PFSK-1 (cell line): ENCODE measurements at regions not wholly inside any gene's neighbourhood (a gene's known extent, or its start where the extent isn't known, plus 50 kb on each side); places are given as distances from the start of the nearest gene placed in this dataset.

Source experiments
- FOXP2 ChIP-seq: optimal IDR thresholded peaks from 2 replicates; pipeline ENCODE3; 2011; ENCODE audit warnings: borderline replicate concordance, control low read depth, inconsistent platforms; ENCODE audit not compliant: insufficient read depth; ENCODE audit errors: extremely low read length, extremely low read depth
- POLR2AphosphoS5 ChIP-seq: IDR thresholded peaks from 2 replicates; pipeline ENCODE4 v1.6.1; 2012; ENCODE audit warnings: low read depth, mild to moderate bottlenecking, control low read depth, low read length, moderate library complexity
- SIN3A ChIP-seq: IDR thresholded peaks from 2 replicates; pipeline ENCODE4 v1.6.1; 2012; ENCODE audit warnings: mild to moderate bottlenecking, low read length, moderate library complexity, borderline replicate concordance; ENCODE audit not compliant: insufficient read depth
- TAF1 ChIP-seq: IDR thresholded peaks from 2 replicates; pipeline ENCODE4 v1.6.1; 2012; ENCODE audit warnings: low read length, control low read depth, borderline replicate concordance; ENCODE audit not compliant: insufficient read depth
- TF ChIP-seq, protein P1 (sequence below), 2 experiments: IDR thresholded peaks; 2 replicates each; pipeline versions ENCODE4 v1.6.1 to v1.8.0; 2011 to 2012; ENCODE audit warnings: low read depth in 2 of 2, low read length in 2 of 2, control low read depth in 1 of 2, inconsistent platforms in 1 of 2, mild to moderate bottlenecking in 1 of 2, moderate library complexity in 1 of 2; ENCODE audit not compliant: insufficient read depth in 1 of 2

DNA sequence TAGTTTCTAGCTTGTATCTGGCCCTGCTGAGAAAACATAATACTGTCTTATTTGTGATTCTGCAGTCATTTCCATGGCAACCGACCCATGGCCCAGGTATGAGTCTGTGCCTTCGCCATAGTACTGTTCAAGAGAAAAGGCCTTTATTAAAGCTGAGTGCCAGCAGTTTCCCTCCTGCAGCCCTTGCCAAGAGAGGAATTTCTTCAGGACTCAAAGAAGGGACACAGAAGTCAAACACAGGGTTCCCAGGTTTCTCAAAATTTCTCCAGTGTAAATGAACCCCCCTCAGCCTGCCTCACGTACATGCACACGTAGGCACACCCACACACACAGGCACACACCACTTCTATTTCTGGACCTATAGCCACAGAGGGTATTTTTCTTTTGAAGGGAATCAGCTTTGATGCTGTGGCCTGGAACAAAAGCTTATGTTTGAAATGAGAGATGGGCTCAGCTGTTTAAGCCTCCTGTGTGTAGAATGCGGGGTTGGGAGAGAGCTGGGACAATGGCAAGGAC lies 269.2 kb downstream of the PDCD6IP start:
- TF ChIP-seq POLR2AphosphoS5: no peak

DNA sequence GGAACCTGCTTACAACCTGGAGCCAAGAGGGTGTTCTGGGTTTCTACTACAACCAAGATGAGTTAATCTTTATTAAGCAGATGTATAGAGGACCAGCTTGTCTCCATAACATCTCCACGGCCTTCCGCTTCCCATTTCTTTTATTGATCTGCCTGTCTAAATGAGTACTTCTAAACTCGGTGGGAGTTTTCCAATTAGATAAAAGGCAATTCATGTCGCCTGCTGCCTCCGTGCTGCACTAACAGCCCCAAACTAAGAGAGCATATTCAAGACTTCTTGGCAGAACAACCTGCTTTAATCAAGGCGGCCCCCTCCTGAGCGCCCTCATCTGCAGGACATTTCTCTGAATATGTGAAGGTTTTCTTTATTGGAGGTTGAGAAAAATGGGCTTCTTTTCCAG lies 270.1 kb downstream of the PDCD6IP start:
- TF ChIP-seq TAF1 (no peak), SIN3A (no peak), FOXP2 (no peak), POLR2AphosphoS5 (no peak)
- TF ChIP-seq, protein P1, sequence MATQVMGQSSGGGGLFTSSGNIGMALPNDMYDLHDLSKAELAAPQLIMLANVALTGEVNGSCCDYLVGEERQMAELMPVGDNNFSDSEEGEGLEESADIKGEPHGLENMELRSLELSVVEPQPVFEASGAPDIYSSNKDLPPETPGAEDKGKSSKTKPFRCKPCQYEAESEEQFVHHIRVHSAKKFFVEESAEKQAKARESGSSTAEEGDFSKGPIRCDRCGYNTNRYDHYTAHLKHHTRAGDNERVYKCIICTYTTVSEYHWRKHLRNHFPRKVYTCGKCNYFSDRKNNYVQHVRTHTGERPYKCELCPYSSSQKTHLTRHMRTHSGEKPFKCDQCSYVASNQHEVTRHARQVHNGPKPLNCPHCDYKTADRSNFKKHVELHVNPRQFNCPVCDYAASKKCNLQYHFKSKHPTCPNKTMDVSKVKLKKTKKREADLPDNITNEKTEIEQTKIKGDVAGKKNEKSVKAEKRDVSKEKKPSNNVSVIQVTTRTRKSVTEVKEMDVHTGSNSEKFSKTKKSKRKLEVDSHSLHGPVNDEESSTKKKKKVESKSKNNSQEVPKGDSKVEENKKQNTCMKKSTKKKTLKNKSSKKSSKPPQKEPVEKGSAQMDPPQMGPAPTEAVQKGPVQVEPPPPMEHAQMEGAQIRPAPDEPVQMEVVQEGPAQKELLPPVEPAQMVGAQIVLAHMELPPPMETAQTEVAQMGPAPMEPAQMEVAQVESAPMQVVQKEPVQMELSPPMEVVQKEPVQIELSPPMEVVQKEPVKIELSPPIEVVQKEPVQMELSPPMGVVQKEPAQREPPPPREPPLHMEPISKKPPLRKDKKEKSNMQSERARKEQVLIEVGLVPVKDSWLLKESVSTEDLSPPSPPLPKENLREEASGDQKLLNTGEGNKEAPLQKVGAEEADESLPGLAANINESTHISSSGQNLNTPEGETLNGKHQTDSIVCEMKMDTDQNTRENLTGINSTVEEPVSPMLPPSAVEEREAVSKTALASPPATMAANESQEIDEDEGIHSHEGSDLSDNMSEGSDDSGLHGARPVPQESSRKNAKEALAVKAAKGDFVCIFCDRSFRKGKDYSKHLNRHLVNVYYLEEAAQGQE (IDR thresholded peaks at IDR 0.05; ENCODE audit: insufficient read depth in 1 of 2, low read depth in 2 of 2, low read length in 2 of 2): no peak

DNA sequence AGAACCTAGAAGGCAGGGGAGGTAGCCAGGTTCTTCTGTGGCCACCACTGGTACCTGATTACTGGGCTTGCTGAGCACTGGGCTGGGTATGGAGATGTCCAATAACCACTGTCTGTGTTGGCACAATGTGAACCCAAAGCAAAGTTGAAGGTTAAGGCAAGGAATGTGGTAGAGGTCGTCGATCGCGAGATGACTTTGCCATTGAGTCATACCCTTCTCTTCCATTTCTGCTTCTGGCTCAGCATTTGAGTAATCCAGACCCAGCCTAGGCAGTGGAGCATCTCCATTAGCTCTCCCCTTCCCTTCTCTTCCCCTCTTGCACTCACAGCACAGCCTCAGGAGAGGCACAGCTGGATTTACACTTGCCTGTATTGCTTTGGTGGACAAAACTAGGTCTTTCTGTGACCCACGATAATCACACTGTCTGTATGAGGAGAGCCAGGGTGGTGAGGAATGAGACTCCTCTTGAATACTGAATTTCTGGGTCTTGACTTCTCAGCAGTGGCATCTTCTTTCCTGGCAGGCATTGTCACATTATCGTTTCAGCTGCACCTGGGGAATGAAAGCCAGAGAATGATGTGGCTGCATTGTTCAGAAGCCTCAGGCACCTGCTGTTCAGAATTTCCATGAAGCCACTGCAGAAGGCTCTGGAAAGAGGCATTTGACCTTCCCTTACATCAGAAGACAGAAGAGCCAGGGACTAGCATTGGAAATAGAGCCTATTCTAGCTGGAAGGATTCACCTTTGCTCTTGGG lies 272.6 kb downstream of the PDCD6IP start:
- TF ChIP-seq SIN3A (no peak), POLR2AphosphoS5 (no peak), FOXP2 (no peak), TAF1 (no peak)
- TF ChIP-seq, protein P1 (IDR thresholded peaks at IDR 0.05; ENCODE audit: insufficient read depth in 1 of 2, low read depth in 2 of 2, low read length in 2 of 2): no peak

DNA sequence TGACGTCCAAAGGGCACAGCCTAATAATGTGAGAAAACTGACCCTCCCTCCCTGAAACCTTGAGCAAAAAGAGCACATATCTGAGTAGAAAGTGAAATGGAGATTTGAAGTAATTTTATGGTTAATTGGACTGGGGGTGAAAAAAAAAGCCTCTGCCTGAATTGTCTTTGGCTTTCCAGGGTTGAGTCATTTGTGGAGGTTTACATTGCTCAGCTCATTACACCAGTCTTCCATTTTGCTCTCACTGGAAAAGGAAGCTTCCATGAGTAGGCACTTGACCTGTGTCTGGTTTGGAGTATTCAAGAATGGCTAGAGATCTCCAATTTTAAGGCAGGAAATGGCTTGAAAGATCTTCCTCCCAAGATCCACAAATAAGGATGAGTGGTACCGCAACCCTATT lies 273.9 kb downstream of the PDCD6IP start:
- TF ChIP-seq TAF1: no peak
- TF ChIP-seq SIN3A: no peak
- TF ChIP-seq FOXP2: no peak
- TF ChIP-seq POLR2AphosphoS5: no peak
- TF ChIP-seq, protein P1 (IDR thresholded peaks at IDR 0.05; ENCODE audit: insufficient read depth in 1 of 2, low read depth in 2 of 2, low read length in 2 of 2): no peak

DNA sequence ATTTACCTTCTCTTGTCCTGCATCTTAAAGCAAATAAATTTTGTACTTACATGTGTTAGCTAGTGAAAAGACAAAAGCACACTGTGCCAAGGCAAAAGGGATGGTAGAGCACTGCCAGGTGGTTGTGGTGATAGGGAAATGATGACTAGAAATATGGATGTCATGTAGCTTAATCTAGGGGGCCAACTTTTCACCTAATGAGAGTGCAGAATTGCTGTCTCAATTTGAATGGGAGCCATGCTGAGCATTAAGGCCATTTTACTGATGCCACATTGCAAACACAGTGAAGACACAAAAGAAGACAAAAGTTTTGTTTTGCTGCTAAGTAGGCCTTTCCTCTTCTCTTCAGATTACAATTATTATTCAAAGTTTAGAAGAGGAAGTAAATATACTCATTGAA lies 274.7 kb downstream of the PDCD6IP start:
- TF ChIP-seq SIN3A (no peak), FOXP2 (no peak), POLR2AphosphoS5 (no peak), TAF1 (no peak)
- TF ChIP-seq, protein P1 (IDR thresholded peaks at IDR 0.05; ENCODE audit: insufficient read depth in 1 of 2, low read depth in 2 of 2, low read length in 2 of 2): no peak
